ENCODE measurements at regions not wholly inside any gene's neighbourhood (a gene's known extent, or its start where the extent isn't known, plus 50 kb on each side); places are given as distances from the start of the nearest gene placed in this dataset.

DNA sequence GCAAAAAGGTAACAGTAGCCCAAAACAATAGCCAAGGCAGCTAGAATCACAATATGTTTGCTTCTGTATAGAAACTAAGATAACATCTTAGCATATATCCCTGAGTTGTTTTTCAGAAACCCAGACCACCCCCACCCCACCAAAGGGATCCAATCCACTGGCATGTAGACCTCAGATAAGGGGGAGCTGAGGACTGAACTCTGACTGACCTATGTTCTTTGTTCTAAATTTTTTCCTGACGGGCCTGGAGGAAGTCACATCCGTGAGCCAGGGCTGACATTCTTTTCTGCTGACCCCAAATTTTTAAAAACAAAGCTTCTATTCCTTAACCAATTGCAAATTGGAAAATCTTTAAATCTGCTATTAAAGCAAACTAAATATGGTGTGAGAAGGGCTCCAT, 493.9 kb upstream of the IGFBP3 start:
- TF ChIP-seq GATA2 (IDR thresholded peaks at IDR 0.05; ENCODE audit: low read depth, low read length) = no peak
- TF ChIP-seq GATA3 (IDR thresholded peaks at IDR 0.05; ENCODE audit: low read depth, low read length) = no peak

GRCh38 chr7:46411236-46411635, 490.2 kb upstream of the IGFBP3 start:
- TF ChIP-seq GATA2 (IDR thresholded peaks at IDR 0.05; ENCODE audit: low read depth, low read length) = no peak
- TF ChIP-seq GATA3 (IDR thresholded peaks at IDR 0.05; ENCODE audit: low read depth, low read length) = no peak

GRCh38 chr7:46407125-46407524, 486.1 kb upstream of the IGFBP3 start:
- no peak for TF ChIP-seq GATA2 (IDR thresholded peaks at IDR 0.05; ENCODE audit: low read depth, low read length)
- TF ChIP-seq GATA3 (IDR thresholded peaks at IDR 0.05; ENCODE audit: low read depth, low read length) = no peak

DNA sequence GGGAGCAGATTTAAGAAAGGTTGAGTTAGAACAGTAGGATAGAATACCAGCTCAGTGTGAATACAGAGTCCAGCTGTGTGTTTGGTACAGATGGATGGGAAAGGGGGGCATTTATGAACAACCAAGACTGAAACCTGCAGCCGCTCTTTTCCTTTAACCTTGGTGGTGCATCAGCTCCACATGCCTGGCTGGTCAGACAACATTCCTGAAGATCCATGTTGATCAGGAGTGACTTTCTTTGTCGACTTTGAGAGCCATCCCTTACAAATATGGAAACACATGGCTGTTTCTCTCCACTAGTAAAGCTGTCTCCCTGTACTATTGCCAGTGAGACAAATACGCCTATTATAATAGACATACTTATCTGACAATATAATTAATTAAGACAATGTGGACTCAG, 476.5 kb upstream of the IGFBP3 start:
- no peak for TF ChIP-seq GATA3 (IDR thresholded peaks at IDR 0.05; ENCODE audit: low read depth, low read length)
- no peak for TF ChIP-seq GATA2 (IDR thresholded peaks at IDR 0.05; ENCODE audit: low read depth, low read length)

GRCh38 chr7:46396481-46396880, 475.4 kb upstream of the IGFBP3 start:
- TF ChIP-seq GATA3 (IDR thresholded peaks at IDR 0.05; ENCODE audit: low read depth, low read length) (no peak), GATA2 (IDR thresholded peaks at IDR 0.05; ENCODE audit: low read depth, low read length) (no peak)

- no peak for TF ChIP-seq GATA2 (IDR thresholded peaks at IDR 0.05; ENCODE audit: low read depth, low read length)
- no peak for TF ChIP-seq GATA3 (IDR thresholded peaks at IDR 0.05; ENCODE audit: low read depth, low read length)
Measured at GRCh38 chr7:46393142-46393541, 472.1 kb upstream of the IGFBP3 start.

- TF ChIP-seq GATA3 (IDR thresholded peaks at IDR 0.05; ENCODE audit: low read depth, low read length) (no peak), GATA2 (IDR thresholded peaks at IDR 0.05; ENCODE audit: low read depth, low read length) (no peak)
Measured at GRCh38 chr7:46391231-46392201, 470.4 kb upstream of the IGFBP3 start.

DNA sequence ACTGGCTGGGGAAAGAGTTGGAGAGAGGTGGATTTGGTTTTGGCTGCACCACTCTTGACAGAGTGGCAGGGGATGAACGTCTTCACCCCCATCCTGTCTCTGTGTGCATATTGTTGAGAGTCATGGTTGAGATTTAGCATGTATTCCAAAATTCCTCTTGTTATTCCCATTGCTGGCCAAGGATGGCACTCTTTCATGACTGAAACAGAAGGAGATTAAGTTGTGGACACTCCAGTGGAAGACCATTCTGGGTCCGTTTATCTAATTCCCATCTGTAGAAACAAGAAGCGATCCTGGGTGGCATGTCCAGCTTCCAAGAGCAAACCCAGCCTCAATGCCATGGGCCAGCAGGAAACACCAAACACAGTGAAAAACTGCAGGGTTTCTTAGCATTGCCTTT, 469.0 kb upstream of the IGFBP3 start:
- no peak for TF ChIP-seq GATA2 (IDR thresholded peaks at IDR 0.05; ENCODE audit: low read depth, low read length)
- no peak for TF ChIP-seq GATA3 (IDR thresholded peaks at IDR 0.05; ENCODE audit: low read depth, low read length)

GRCh38 chr7:46389146-46389545, 468.1 kb upstream of the IGFBP3 start:
- TF ChIP-seq GATA3 (IDR thresholded peaks at IDR 0.05; ENCODE audit: low read depth, low read length) (no peak), GATA2 (IDR thresholded peaks at IDR 0.05; ENCODE audit: low read depth, low read length) (no peak)

GRCh38 chr7:46387646-46388045, 466.6 kb upstream of the IGFBP3 start:
- TF ChIP-seq GATA2 (IDR thresholded peaks at IDR 0.05; ENCODE audit: low read depth, low read length) (no peak), GATA3 (IDR thresholded peaks at IDR 0.05; ENCODE audit: low read depth, low read length) (no peak)

GRCh38 chr7:46386428-46387399, 465.6 kb upstream of the IGFBP3 start:
- TF ChIP-seq GATA3 (IDR thresholded peaks at IDR 0.05; ENCODE audit: low read depth, low read length) = no peak
- no peak for TF ChIP-seq GATA2 (IDR thresholded peaks at IDR 0.05; ENCODE audit: low read depth, low read length)

DNA sequence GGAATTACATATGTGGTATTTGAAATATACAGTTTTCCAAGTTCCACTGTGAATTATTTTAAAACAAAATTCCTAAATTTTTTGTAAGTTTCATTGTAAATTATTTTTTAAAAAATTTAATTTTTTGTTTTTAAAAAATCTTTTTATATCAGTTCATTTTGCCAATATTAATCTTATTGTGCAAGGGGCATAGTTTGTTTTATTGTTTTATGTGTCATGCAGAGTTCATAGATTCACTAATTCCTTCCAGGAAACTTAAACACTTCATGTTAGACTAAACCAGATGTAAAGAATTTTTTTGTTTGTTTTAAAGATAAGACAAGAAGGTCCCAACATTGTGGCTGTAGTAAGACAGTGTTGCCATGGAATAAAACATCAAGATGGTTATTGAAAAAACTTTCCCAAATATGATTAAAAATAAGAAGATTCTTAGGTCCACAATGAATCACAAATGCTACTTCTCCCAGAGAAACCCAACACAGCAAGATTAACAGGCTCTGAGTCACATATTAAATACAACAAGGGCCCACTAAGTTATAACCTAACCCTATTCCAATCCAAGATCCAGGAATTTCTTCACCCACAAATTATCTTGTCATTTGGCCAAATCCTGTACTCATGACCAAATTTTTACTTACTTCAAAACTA, 464.7 kb upstream of the IGFBP3 start:
- TF ChIP-seq GATA2 (IDR thresholded peaks at IDR 0.05; ENCODE audit: low read depth, low read length) (no peak), GATA3 (IDR thresholded peaks at IDR 0.05; ENCODE audit: low read depth, low read length) (no peak)

- TF ChIP-seq GATA2 (IDR thresholded peaks at IDR 0.05; ENCODE audit: low read depth, low read length) (no peak), GATA3 (IDR thresholded peaks at IDR 0.05; ENCODE audit: low read depth, low read length) (no peak)
Measured at GRCh38 chr7:46383605-46384004, 462.5 kb upstream of the IGFBP3 start.

Measured in SH-SY5Y (cell line).